NB4 (cell line): ENCODE measurements at regions not wholly inside any gene's neighbourhood (a gene's known extent, or its start where the extent isn't known, plus 50 kb on each side); places are given as distances from the start of the nearest gene placed in this dataset.

Source experiments
- DNase-seq: peaks from one replicate; pipeline ENCODE4 v3.0.0; 2010; ENCODE audit warnings: low read depth
- H3K4me3 ChIP-seq: one replicate; pipeline ENCODE4 v1.5.1; 2011; ENCODE audit warnings: mild to moderate bottlenecking, low read depth, low read length, moderate library complexity
- CTCF ChIP-seq: IDR thresholded peaks from one replicate; pipeline ENCODE4 v1.5.1; 2012; ENCODE audit warnings: low read depth, low read length
- MAX ChIP-seq: IDR thresholded peaks from 2 replicates; pipeline ENCODE4 v1.6.1; 2011; ENCODE audit warnings: low read depth, low read length
- MYC ChIP-seq: IDR thresholded peaks from 2 replicates; pipeline ENCODE4 v1.6.1; 2011; ENCODE audit warnings: low read depth, low read length
- POLR2A ChIP-seq: IDR thresholded peaks from 2 replicates; pipeline ENCODE4 v1.6.1; 2011; ENCODE audit warnings: mild to moderate bottlenecking; ENCODE audit not compliant: insufficient read length; ENCODE audit errors: extremely low read depth

DNA sequence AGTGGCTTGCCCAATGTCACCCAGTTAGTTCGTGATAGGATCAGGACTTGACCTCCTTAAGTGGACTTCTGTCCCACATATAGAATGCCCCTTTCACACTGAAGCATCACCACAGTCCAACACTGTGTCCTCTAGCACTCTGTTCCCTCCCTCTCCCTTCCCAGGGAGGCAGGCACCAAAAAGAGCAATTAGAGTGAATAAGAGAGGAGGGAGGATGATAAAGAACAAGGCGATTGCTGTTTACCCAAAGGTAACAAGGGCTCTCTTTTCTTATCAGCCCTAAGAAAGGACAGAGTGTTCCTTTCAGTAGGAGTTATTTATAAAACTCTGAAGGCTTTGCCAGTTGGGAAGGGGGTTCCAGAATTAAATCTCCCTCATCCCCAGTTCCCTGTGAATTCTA, 192.7 kb upstream of the ATP2B1 start:
- H3K4me3 ChIP-seq = no peak overlapping the region
- TF ChIP-seq POLR2A (no peak), CTCF (no peak), MYC (no peak), MAX (no peak)
- DNase-seq = no peak

GRCh38 chr12:89899651-89900050, 191.0 kb upstream of the ATP2B1 start:
- DNase-seq = no peak
- no peak for TF ChIP-seq MAX
- TF ChIP-seq MYC = no peak
- TF ChIP-seq POLR2A = no peak
- no peak for TF ChIP-seq CTCF
- H3K4me3 ChIP-seq = no peak overlapping the region

GRCh38 chr12:89895591-89895990, 187.0 kb upstream of the ATP2B1 start:
- TF ChIP-seq POLR2A (no peak), MAX (no peak), MYC (no peak), CTCF (no peak)
- H3K4me3 ChIP-seq = no peak overlapping the region
- no peak for DNase-seq

DNA sequence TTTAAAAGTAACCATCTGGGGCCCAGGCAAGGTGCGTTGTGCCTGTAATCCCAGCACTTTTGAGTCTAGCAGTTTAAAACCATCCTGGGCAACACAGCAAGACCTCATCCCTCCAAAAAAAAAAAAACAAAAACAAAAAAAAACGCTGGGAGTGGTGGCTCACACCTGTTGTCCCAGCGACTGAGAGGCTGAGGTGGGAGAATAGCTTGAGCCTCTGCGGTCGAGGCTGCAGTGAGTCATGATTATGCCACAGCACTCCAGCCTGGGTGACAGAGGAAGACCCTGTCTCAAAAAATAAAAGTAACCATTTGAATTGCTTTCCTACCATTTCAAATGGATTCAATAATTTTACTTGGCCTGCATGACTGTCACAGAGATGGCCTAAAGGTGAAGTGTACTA, 186.5 kb upstream of the ATP2B1 start:
- no peak for DNase-seq
- no peak overlapping the region for H3K4me3 ChIP-seq
- TF ChIP-seq CTCF (no peak), MAX (no peak), MYC (no peak), POLR2A (no peak)

DNA sequence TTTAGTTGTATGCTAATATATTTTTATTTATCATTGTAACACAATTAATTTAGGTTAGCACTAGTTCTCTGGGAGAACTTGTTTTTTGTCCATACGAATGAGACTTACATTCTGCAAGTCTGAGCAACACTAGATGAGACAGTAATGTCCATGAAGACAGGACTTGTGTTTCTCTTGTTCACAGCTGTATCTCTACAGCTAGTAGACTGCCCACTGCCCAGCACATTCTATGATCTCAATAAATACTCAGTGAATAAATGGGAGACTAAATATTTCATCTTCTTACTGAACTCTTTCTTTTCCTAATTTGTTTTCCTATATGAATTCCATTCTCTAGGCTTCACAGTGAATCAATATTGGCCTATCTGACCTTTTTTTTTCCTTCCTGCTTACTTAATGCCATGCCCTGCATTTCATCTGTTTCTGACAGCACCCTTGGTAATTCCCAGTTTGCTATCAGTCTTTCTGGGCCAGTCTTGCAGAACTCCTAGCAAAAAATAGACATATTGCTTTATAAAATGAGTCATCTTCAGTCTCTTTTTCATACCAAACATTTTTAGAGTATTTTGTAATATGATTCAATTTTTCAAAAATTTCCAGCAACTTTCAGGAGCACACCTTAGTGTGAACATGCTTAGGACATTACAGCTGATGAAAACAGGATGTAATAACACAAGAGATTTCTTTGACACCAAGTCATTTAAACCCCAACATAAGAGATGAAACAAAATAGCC, 185.5 kb upstream of the ATP2B1 start:
- no peak for DNase-seq
- no peak overlapping the region for H3K4me3 ChIP-seq
- TF ChIP-seq POLR2A (no peak), MAX (no peak), MYC (no peak)

DNA sequence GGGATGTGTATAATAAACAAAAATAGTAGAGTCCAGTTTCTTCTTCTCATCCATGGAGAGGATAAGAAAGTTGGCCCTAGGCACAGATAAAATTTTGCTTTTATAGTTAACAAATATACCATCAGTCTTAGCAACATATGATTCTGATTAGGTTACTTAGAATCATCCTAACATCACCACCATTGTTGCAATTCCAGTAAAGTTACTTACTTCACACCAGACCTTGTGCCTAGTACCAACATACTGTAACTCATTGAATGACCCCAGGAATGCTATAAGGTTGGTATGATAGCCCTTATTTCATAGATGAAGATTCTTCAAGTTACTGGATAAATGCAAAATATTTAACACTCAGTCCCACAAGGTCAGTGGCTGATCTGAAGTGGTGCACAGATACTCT, 183.8 kb upstream of the ATP2B1 start:
- DNase-seq = no peak
- H3K4me3 ChIP-seq = no peak overlapping the region
- TF ChIP-seq MAX = no peak
- no peak for TF ChIP-seq CTCF
- no peak for TF ChIP-seq POLR2A
- no peak for TF ChIP-seq MYC
